Osteoblast (primary cell): ENCODE measurements at regions not wholly inside any gene's neighbourhood (a gene's known extent, or its start where the extent isn't known, plus 50 kb on each side); places are given as distances from the start of the nearest gene placed in this dataset.
A peak's percentile ranks its signal among the peaks of the same experiment; 100 is the strongest.

ENCODE experiments used
- DNase-seq: peaks from one replicate; pipeline ENCODE4 v3.0.0; 2011; ENCODE audit warnings: low spot score, mixed read lengths; ENCODE audit not compliant: insufficient read length; ENCODE audit errors: missing footprints
- H2AFZ ChIP-seq: 2 replicates; pipeline ENCODE4 v1.6.0; 2011; ENCODE audit warnings: mild to moderate bottlenecking, low read length
- H3K27ac ChIP-seq: 2 replicates; pipeline ENCODE4 v1.5.1; 2011; ENCODE audit warnings: mild to moderate bottlenecking, low read depth, low read length, moderate library complexity
- H3K27me3 ChIP-seq: 2 replicates; pipeline ENCODE4 v1.6.0; 2012; ENCODE audit warnings: mild to moderate bottlenecking, control low read depth, inconsistent platforms, low read length, moderate library complexity; ENCODE audit not compliant: insufficient read depth
- H3K36me3 ChIP-seq: 2 replicates; pipeline ENCODE4 v1.5.1; 2011; ENCODE audit warnings: mild to moderate bottlenecking, low read length, control low read depth, moderate library complexity; ENCODE audit not compliant: insufficient read depth
- H3K4me1 ChIP-seq: 2 replicates; pipeline ENCODE4 v1.5.1; 2011; ENCODE audit warnings: mild to moderate bottlenecking, low read length, control low read depth, moderate library complexity; ENCODE audit not compliant: insufficient read depth
- H3K4me2 ChIP-seq: 2 replicates; pipeline ENCODE4 v1.6.0; 2011; ENCODE audit warnings: mild to moderate bottlenecking, low read length; ENCODE audit not compliant: insufficient read depth
- H3K4me3 ChIP-seq: fragments of 200-600 bp; sonication (generic); 3 replicates; pipeline ENCODE4 v1.5.1; 2012; ENCODE audit warnings: mild to moderate bottlenecking, low read length, inconsistent platforms; ENCODE audit not compliant: insufficient read depth
- H3K79me2 ChIP-seq: 2 replicates; pipeline ENCODE4 v1.6.0; 2012; ENCODE audit warnings: mild to moderate bottlenecking, low read length, control low read depth, inconsistent platforms; ENCODE audit not compliant: insufficient read depth
- H3K9me3 ChIP-seq: 2 replicates; pipeline ENCODE4 v1.5.1; 2011; ENCODE audit warnings: low read depth, low read length, control low read depth
- H4K20me1 ChIP-seq: 2 replicates; pipeline ENCODE4 v1.6.0; 2012; ENCODE audit warnings: mild to moderate bottlenecking, low read length, control low read depth; ENCODE audit not compliant: insufficient read depth
- TF ChIP-seq, protein P1 (sequence below): IDR thresholded peaks from 2 replicates; pipeline ENCODE4 v1.5.1; 2011; ENCODE audit warnings: mild to moderate bottlenecking, low read depth, low read length, moderate library complexity; ENCODE audit errors: extremely low read depth

DNA sequence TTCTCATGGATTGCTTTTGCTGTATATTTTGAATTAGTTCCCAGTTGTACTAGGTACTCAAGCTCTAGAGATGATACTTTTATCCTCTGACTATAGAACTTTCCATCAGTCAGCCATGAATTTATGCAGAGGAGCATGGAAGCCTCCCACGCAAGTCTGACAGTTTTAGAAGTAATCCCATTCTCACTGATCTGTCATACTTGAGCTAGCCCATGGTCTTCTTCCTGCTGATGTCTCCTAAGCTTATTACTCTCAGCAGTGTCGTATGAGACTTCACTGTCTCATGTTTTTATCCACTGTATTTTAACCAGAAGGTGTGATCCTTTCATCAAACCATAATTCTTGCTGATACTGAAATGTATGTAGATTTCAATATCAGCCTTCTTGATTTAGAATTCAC, 715.2 kb upstream of the MARCKS start:
- Histone ChIP-seq H3K27me3 (no peaks in the 10 kb centered on the region), H3K27ac (no peak overlapping the region), H3K4me1 (peaks cover 13% of the 10 kb centered on the region), H3K9me3 (no peaks in the 10 kb centered on the region), H2AFZ (peak overlapping the region; percentile 36), H4K20me1 (no peaks in the 10 kb centered on the region), H3K4me2 (no peak overlapping the region), H3K79me2 (no peaks in the 10 kb centered on the region), H3K4me3 (no peak overlapping the region), H3K36me3 (no peaks in the 10 kb centered on the region)
- no peak for DNase-seq
- TF ChIP-seq, protein P1, sequence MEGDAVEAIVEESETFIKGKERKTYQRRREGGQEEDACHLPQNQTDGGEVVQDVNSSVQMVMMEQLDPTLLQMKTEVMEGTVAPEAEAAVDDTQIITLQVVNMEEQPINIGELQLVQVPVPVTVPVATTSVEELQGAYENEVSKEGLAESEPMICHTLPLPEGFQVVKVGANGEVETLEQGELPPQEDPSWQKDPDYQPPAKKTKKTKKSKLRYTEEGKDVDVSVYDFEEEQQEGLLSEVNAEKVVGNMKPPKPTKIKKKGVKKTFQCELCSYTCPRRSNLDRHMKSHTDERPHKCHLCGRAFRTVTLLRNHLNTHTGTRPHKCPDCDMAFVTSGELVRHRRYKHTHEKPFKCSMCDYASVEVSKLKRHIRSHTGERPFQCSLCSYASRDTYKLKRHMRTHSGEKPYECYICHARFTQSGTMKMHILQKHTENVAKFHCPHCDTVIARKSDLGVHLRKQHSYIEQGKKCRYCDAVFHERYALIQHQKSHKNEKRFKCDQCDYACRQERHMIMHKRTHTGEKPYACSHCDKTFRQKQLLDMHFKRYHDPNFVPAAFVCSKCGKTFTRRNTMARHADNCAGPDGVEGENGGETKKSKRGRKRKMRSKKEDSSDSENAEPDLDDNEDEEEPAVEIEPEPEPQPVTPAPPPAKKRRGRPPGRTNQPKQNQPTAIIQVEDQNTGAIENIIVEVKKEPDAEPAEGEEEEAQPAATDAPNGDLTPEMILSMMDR: no peak

DNA sequence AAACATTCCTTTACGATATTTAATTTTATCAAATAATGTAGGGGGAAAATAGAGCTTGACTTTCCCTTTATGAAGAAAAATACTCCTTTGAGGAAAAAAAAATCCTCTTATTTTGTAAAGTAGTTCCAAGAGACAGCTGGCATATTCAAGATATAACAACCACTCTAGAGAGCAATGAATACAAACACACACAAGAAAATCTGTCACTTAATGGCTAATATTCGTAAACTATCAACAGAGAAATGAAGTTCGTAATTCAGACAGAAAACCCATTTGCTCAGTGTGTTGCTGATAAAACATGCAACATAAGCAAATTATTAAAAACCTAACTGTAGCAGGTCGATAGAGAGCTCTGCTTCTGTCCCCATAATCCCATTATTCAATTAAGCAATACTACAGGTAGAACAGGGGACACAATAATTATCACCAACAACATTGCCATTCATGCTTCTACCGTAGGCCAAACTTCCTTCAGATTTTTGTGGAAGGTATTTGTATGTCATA, 714.4 kb upstream of the MARCKS start:
- no peaks in the 10 kb centered on the region for H3K79me2 ChIP-seq
- H3K27me3 ChIP-seq: no peaks in the 10 kb centered on the region
- H2AFZ ChIP-seq: no peak overlapping the region
- no peak overlapping the region for H3K27ac ChIP-seq
- H3K36me3 ChIP-seq: no peaks in the 10 kb centered on the region
- no peak overlapping the region for H3K4me3 ChIP-seq
- TF ChIP-seq, protein P1: no peak
- H3K9me3 ChIP-seq: no peaks in the 10 kb centered on the region
- peaks cover 13% of the 10 kb centered on the region for H3K4me1 ChIP-seq
- no peak overlapping the region for H3K4me2 ChIP-seq
- DNase-seq: no peak
- H4K20me1 ChIP-seq: no peaks in the 10 kb centered on the region

DNA sequence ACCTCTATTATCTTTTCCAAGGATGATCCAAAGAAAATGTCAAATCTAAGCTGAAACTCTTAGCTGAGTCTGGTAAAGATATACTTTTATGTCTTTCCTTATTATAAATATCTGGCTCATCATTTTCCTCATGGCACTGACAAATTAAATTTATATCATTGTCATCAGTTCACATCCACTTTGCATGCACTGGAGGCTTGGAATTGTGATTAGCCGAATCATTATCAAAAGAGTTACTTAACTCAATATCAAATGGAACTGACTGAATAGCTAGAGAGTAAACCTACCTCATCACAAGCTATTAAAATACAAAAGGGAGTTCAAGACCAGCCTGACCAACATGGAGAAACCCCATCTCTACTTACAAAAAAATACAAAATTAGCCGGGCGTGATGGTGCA, 713.9 kb upstream of the MARCKS start:
- Histone ChIP-seq H4K20me1 (no peaks in the 10 kb centered on the region), H2AFZ (no peak overlapping the region), H3K79me2 (no peaks in the 10 kb centered on the region), H3K4me2 (no peak overlapping the region), H3K27me3 (no peaks in the 10 kb centered on the region), H3K4me3 (no peak overlapping the region), H3K9me3 (no peaks in the 10 kb centered on the region), H3K36me3 (no peaks in the 10 kb centered on the region), H3K4me1 (peaks cover 16% of the 10 kb centered on the region), H3K27ac (no peak overlapping the region)
- TF ChIP-seq, protein P1: no peak
- no peak for DNase-seq

DNA sequence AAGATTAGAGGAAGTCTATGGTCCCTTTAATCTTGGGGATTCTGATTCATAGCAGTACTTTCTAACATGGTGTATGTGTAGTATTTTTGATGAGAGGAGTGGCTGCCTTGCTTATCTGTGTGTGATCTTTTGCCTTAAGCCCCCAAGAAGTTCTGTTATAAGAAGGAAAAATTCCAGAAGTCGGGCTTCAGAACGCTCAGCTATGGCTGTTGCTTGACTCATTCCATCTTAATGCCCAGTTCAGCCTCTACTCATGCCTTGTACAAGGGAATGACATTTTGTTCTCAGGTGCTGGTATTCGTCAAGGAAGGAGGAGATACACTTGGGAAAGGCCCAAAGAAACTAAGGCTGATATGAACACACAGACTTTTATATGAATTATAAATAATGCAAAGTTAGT, 713.0 kb upstream of the MARCKS start:
- Histone ChIP-seq H3K9me3 (no peaks in the 10 kb centered on the region), H3K27ac (no peak overlapping the region), H3K79me2 (no peaks in the 10 kb centered on the region), H2AFZ (no peak overlapping the region), H3K4me2 (no peak overlapping the region), H3K4me3 (no peak overlapping the region), H3K4me1 (peaks cover 25% of the 10 kb centered on the region), H3K27me3 (no peaks in the 10 kb centered on the region), H3K36me3 (no peaks in the 10 kb centered on the region), H4K20me1 (no peaks in the 10 kb centered on the region)
- DNase-seq: no peak
- TF ChIP-seq, protein P1: no peak
